Heart left ventricle (tissue), 13 donors: ENCODE measurements at regions not wholly inside any gene's neighbourhood (a gene's known extent, or its start where the extent isn't known, plus 50 kb on each side); places are given as distances from the start of the nearest gene placed in this dataset.

ENCODE experiments used
- POLR2A ChIP-seq, 2 donors: fragments of 450-650 bp; IDR thresholded peaks; one replicate each; pipeline ENCODE4 v1.6.1; 2017; ENCODE audit warnings: antibody characterized with exemption in 2 of 2, mild to moderate bottlenecking in 2 of 2, moderate library complexity in 2 of 2
- TF ChIP-seq, protein P1 (sequence below), 12 donors: fragments of 200-600 bp; sonication (generic) in 4 of 12; IDR thresholded peaks; one replicate each; pipeline versions ENCODE4 v1.5.0 to v1.8.0; 2018 to 2022; ENCODE audit warnings: antibody characterized with exemption in 12 of 12, mild to moderate bottlenecking in 5 of 12
- donor health status: ischemic (EF 13 %, LVEDD 7.1; RV severe dilation, severe dysfunction).
- donor health status: DM: no; HTN: yes; CAD: no.
- donor health status: DM: no; HTN: no; CAD: no.
- donor health status: ischemic (EF 25% LVEDD 6.9; RV normal size, moderate dysfunction).
- donor health status: ischemic (EF 25% LVEDD 5.7; RV mildly dilated, moderate dysfunction).
- donor health status: ischemic (EF 35%, LVEDD 5.7; RV mildly dilated, moderate dysfunction).
- donor health status: nonischemic (EF 11% LVEDD 7.7; RV severe dilation, severe dysfunction).
- donor health status: DM: yes; HTN: yes; CAD: no.
- donor health status: PGD.
- donor health status: ischemic (EF 29% LVEDD 5.4; RV normal size, mild dysfunction).
- donor health status: nonischemic (EF 23%, LVEDD 6.1; RV moderate dilation, normal function).

DNA sequence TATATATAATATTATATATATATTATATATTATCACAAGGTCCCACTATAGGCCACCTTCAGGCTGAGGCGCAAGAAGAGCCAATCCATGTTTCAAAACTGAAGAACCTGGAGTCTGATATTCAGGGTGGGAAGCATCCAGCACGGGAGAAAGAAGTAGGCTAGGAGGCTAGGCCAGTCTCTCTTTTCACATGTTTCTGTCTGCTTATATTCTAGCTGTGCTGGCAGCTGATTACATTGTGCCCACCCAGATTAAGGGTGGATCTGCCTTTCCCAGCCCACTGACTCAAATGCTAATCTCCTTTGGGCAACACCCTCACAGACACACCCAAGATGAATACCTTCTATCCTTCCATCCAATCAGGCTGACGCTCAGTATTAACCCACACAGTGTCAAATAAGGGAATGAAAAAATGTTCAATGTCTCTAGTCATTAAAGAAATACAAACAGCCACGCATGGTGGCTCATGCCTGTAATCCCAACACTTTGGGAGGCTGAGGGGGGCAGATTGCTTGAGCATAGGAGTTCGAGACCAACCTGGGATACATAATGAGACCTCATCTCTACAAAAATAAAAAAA, 135.4 kb upstream of the PCBD1 start:
- TF ChIP-seq, protein P1, sequence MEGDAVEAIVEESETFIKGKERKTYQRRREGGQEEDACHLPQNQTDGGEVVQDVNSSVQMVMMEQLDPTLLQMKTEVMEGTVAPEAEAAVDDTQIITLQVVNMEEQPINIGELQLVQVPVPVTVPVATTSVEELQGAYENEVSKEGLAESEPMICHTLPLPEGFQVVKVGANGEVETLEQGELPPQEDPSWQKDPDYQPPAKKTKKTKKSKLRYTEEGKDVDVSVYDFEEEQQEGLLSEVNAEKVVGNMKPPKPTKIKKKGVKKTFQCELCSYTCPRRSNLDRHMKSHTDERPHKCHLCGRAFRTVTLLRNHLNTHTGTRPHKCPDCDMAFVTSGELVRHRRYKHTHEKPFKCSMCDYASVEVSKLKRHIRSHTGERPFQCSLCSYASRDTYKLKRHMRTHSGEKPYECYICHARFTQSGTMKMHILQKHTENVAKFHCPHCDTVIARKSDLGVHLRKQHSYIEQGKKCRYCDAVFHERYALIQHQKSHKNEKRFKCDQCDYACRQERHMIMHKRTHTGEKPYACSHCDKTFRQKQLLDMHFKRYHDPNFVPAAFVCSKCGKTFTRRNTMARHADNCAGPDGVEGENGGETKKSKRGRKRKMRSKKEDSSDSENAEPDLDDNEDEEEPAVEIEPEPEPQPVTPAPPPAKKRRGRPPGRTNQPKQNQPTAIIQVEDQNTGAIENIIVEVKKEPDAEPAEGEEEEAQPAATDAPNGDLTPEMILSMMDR (IDR thresholded peaks at IDR 0.05), result no peak
- no peak for TF ChIP-seq POLR2A (IDR thresholded peaks at IDR 0.05)
